HG02973 (cell line): ENCODE measurements at regions not wholly inside any gene's neighbourhood (a gene's known extent, or its start where the extent isn't known, plus 50 kb on each side); places are given as distances from the start of the nearest gene placed in this dataset.
"Not testable (repeated sequence)": the region's sequence is repeated elsewhere in the genome, so short reads cannot be mapped to it uniquely, and the experiment has no call there.

Experiments
- ATAC-seq: cut with Tn5 transposase; IDR thresholded peaks from one replicate; pipeline ENCODE4 v1.9.1; 2021; ENCODE audit warnings: moderate library complexity; ENCODE audit not compliant: unreplicated experiment

DNA sequence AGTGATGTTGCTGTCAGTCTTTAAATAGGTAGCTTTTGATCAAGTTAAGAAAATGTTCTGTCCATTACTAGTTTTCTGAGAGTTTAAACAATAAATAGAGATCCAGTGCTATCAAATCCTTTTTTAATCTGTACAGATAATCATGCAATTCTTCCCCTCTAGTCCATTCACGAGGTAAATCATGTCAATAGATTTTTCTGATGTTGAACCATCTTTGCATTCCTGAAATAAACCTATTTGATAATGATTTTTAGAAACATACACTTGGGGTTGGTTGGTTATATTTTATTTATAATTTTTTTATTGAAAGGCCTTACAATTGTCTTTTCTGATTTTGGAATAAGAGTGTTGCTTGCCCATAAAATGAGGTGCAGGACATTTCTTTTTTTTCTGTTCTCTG is 95.0 kb downstream of the FAM53A start:
- no peak for ATAC-seq

DNA sequence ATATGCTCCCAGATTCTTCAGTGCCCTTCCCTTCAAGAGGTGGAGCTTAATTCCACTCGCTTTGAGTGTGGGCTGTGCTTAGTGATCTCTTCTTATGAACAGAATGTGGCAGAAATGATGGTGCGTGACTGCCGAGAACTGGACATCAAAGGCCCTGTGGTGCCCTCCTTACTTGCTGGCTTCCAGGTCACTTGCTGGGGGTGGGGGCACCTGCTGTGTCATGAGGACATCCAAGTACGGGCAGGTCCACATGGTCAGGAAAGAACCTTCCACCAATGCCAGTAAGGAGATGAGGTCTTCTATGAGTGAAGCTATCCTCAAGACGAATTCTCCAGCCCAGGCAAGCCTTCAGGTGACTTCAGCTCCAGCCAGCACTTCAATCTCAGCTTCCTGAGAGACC is 95.8 kb downstream of the FAM53A start:
- ATAC-seq, result no peak

DNA sequence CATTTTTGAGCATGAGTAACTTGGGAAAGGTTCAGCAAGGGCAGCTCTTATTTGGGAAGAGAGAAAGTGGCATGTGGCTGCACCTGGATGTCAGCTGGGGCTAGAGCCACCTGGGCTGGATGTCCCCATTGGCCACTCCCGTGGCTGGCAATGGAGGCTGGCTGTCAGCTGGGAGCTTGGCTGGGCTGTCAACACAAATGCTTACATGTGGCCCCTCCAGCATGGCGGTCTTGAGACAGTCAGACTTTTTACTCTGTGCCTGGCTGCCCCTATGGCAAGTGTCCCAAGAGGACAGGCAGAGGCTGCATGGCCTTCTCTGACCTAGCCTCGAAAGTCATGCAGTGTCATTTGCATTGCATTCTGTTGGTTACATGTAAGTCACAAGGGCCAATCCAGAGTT is 99.6 kb downstream of the FAM53A start:
- no peak for ATAC-seq

DNA sequence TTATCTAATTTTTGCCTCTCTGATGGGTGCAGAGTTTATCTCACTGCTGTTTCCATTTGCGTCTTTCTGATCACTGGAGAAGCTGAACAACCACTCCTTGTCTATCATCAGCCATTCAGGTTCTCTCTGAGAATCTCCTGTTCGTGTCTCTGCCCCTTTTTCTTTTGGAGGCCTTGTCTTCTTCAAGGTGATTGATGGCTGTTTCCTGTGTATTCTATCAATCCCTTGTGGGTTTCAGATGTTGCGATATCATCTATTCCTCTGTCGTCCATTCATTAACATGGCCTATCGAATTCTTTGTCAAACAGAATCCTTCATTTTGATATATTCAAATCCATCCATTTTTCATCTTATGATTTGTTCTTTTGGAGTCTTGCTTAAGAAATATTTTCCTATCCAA is 100.3 kb downstream of the FAM53A start:
- ATAC-seq, result no peak

DNA sequence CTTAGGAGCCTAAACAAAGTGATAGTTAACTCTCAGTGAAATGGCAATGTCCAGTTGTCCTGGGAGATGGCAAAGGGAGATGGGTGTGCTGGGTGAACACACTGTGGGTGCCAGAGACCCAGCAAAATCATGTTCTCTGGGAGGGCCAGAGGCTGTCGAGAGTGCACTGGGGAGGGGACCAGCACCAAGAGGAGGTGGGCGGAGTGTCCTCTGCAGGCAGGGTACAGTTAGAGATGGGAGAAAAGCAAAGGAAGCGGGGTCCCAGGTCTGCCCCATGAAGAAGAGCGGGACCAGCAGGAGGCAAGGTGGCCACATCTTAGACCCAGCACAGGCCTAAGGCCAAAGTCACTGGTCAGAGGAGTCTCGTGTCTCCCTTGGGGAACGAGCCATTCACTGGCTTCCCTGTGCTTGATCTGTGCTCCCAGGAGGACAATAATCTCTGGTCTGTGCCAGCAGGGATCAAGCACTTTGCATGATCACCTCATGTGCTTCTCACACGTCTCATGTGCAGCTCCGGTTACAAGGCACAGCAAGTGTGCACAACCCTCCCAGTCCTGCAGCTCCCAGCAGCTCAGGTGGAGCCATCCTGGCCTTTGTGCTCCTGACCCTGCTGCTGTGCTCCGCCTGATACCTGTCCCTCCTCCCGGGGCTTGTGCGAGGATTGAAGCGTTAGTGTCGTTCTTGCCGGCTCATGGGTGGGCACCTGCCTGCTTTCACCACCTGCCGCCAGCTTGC is 100.9 kb downstream of the FAM53A start:
- no peak for ATAC-seq

DNA sequence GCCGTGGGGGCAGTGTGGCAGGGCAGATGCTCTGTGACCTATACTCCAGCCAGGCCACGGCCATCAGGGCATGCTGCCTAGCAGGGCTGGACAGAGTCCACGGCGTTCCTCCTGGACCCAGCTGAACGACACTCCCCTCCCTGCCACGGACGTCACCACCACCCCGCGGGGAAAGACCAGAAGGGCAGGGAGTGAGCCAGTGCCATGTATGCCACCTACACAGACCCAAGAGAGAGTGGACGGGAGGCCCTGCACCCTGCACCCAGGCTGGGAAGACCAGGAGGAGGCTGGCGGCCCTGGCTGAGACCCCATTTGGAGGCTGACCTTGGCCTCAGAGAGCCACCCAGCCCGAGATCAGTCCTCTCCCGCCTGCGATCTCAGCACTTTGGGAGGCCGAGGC is 101.9 kb downstream of the FAM53A start:
- no peak for ATAC-seq

DNA sequence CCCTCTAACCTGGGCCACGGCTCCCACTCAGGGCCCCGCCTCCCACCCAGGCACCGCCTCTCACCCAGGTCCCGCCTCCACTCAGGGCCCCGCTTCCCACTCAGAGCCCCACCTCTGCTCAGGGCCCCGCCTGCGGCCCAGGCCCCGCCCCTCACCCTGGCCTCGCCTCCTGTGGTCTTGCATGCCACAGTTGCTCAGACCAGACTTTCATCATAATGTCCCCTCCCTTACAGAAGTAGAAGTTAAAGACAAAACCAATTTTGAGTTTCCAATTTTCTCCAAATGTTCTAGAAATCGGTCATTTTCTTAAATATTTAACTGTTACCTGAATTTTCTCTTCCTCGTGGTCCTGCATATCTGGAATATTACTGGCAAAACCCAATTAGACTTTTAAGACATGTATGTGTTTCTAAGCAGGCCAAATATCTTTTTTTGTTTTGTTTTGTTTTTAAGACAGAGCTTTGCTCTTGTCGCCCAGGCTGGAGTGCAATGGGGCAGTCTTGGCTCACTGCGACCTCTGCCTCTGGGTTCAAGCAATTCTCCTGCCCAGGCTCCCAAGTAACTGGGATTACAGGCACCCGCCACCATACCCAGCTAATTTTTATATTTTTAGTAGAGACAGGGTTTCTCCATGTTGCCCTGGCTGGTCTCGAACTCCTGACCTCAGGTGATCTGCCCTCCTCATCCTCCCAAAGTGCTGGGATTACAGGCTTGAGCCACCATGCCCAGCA is 102.8 kb downstream of the FAM53A start:
- ATAC-seq, result peak; percentile 51

DNA sequence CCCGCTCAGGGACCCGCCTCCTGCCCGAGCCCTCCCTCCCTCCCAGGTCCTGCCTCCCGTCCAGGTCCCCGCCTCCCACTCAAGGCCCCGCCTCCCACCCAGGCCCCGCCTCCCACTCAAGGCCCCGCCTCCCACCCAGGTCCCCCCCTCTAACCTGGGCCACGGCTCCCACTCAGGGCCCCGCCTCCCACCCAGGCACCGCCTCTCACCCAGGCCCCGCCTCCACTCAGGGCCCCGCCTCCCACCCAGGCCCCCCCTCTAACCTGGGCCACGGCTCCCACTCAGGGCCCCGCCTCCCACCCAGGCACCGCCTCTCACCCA is 103.5 kb downstream of the FAM53A start:
- ATAC-seq, result not testable (repeated sequence)

DNA sequence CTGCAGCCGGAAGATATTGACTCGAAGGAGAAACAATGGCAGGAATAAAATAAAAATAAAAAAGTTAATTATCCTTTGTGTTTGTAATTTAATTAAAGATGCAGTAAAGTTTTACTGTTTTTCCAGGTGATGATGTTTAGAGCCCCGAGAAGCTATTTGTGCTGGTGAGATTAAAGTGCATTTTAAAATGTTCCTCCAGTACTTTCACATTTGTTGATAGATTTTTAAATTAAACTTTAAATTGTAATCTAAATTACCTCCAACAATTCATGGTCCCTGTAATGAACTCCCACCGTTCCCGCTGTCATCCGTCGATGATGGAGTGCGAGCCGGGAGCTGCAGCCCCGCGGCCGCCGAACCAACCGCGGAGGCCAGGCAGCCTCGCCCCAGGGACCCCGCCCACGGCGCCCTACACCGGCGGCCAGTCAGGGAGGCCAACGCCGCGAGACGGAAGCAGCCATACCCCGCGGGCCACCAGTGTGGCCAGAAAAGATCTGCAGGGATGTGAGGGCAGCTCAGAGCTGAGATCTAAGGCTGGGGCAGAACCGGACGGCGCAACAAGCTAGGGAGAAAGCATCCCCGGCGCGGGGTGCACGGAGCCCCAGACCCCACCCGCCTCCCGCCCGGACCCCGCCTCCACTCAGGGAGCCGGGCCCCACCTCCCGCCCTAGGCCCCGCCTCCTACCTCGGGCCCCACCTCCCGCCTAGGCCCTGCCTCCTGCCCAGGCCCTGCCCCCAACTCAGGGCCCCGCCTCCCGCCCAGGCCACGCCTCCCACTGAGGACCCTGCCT is 104.0 kb downstream of the FAM53A start:
- peak; percentile 39 for ATAC-seq

DNA sequence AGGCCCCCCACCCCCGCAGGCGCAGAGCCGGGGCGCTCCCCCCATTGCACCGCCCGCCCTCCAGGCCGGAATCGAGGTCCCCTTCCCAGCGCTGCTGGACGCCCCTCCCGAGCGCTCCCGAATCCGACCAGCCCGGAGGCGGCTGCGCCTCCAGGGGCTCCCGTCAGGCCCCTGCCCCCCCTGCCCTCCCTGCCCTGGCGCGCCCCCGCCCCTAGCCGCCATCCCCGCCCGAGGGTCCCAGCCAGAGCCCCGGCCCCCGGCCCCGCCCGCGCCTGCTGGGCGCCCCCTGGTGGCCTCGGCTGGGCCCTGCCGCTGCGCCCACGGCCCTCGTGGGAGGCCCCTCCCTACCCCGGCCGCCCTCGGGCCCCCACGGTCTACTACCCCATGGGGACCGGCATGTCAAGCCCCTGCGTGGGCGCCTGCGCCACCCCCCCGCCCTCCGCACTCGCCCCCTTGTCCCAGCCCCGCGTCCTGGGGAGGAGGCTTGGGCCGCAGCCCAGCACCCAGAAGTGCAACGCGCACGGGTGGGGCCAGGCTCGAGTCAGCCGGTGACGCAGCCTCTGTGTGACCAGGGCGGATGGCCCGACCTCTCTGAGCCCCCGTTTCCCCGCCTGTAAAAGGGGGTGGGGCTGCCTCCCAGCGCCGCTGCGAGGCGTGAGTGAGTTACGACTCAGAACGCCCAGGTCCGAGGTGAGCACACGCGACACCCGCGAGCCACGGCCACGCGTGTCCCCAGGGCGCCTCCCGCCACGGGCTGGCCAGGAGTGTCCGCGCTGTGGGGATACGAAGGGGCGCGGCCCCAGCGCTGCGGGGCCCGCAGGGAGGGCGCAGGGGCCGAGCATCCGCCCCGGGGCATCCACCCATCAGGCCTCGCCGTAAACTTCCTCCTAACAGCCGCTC is 104.9 kb downstream of the FAM53A start:
- ATAC-seq, result no peak

DNA sequence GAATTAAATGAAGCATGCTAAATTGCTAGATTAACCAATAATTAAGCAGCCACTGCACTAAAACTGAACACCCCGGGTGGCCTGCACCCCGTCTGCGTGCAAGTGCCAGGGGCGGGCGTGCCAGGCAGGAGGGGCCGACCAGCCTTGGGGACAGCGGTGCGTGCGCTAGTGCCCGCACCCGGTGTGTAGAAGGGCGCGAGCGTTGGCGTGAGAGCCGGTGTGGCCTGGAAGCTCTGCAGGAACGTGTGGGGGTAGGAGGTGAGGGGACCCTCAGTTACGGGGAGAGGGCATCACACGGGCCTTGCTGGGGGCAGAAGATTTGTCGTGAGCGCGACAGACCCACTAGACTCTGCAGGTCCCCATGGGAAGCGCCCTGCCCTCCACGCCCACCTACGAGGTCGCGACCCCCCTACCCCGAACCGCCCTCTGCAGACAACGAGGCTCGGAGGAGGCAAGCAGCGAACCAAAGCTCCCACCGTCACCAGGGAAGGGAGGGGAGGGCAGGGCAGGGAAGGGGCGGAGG is 105.8 kb downstream of the FAM53A start:
- ATAC-seq, result no peak

DNA sequence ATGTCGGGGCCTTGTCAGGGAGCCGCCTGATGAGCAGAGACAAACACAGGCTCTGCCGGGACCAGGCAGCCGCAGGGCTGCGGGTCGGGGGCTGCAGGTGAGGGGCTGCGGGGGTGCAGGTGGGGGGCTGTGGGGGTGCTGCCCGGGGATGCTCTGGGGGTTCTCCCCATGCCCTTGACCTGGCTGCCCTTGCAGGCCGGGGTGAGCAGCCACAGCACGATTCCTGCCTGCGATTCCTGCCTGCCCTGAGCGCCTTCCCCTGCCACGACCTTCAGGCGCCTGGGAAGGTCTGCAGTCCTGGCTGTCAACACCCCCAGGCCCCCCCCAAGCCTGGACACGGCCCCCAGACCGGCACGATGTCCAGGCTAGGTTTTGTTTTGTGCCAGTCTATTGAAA is 106.3 kb downstream of the FAM53A start:
- ATAC-seq, result no peak

DNA sequence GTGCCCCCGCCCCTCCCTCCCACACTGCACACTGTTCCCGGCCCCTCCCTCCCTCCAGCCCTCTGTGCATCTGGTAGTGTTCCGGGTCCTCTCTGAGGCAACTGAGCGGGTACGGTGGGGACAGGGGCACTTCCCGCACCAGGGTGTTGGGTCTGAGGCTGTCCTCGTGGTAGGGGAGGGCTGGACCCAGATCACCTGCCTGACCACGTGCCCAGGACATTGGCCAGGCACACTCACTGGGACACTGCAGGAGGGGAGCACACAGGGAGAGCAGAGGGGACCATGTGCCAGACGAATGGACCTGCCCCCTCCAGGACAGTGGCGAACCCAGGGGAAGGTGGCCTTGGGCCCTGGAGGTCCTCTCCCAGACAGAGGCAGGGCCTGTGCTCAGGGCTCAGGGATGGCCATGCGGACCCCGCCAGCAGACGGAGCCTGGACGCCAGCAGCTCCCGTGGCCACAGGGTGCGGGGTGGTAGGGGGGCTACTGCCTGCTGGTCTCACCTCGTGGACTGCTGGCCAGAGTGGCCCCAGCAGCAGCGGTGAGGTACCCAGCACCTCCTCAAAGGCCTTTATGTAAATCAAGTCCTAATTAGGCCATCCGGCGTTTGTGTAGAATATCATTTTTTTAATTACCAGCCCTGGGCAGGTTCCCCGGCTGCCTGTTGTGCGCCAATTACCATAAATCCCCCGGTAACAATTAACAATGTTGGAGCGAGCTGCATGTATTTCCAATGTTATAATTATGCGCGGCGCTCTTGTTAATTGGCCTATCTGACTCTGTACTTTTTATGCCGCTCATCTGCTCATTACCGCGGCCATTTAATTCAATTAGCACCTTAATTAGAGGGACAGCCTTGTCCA is 106.9 kb downstream of the FAM53A start:
- no peak for ATAC-seq

DNA sequence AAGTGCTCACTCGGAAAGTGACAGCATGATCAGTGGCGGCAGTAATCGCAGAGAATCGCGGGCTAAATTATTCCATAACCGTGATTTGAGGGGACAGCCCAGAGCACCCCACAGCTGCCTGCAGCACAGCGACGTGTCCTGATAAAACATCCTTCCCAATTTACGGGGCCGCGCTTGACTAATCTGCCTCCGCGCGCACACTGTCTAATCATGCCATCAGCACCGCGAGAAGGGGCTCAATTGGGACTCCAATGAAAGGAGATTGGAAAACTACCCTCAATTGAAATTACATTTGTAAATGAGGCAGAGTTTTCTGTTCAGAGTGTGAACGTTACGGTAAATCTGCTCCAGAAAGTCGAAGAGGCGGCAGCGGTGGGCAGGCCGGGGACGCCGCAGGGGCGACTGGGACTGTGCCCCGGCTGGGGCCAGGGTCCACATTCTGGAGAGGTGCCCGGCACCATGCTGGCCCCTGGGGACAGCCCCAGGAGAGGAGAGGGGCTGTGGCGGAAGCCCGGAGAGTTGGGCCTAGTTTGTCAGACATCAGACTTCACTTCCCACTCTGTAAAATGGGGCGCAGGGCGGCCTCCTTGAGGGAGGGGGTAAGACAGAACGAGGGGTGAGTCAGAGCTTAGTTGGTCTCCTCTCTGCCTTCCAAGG is 107.7 kb downstream of the FAM53A start:
- no peak for ATAC-seq

DNA sequence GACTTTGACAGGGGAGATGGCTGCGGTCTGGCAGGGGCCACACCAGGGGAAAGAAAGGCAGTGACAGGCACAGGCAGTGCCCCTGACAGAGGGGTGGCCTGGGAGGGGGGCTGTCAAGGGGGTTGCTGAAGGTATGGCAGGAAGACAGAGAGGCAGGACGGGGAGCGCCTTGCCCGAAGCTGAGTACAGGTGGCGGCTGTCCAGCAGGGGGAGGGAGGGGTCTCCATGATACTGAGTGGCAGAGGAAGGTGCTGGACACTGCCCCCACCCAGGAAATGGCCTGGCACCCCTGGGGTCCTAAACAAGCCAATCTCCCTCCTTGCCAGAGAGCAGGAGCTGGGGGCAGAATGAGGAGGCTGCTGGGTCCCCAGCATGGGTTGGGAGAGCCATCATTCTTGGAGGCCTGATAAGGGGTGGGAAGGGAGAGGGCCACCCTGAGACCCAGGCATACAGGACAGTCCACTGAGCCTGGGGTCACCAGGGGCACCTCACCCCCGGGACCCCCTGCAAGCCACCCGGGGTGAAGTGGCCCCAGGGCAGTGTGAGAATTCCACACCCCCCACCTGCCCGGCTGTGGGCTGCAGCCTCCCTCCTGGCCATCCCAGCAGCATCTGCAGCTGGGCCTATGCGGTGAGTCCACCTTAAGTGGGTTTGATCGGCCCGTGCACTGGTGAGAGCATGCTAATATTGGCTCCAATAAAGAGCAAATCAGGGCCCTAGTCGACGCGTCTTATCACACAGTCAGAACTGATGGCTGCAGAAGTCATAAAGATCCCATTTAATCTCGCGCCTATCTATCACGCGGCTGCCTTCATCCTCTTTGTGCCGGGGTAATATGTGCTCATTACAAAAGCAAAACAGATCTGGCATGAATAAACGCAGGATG is 108.5 kb downstream of the FAM53A start:
- no peak for ATAC-seq

DNA sequence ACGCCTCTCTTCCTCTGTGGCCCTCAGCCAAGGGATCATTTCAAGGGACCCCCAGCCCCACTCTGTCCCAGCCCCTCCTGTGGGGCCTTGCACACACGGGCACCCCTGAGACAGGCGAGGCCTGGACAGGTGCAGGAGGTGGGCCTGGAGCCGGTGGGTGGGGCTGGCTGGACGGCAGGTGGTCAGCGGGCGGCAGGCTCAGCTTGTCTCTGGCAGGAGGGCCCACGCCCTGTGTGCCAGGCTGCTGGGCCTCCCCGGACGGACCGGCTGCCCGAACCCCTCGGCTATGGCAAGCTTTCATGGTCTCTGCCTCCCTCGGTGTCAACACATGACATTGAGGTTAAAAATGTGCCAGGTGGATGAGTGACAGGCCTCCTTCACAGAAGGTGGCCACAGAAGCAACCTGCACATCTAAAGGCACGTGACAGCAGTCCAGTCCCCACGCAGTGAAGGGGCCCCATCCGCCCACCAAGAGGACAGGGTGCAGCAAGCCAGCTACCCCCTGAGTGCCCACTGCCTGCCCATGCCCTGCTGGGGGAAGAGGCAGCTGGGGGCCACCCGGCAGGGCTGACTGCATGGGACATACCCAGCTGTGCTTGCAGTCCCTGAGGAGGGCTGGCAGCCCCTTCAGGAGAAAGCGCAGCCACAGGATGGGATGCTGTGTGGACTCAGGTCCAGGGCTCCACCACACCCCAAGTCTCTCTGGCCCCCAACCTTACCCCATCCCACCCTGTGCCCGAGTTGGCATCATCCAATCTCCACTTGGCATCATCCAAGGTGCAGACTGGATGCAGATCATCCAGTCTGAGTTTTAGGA is 109.3 kb downstream of the FAM53A start:
- no peak for ATAC-seq

DNA sequence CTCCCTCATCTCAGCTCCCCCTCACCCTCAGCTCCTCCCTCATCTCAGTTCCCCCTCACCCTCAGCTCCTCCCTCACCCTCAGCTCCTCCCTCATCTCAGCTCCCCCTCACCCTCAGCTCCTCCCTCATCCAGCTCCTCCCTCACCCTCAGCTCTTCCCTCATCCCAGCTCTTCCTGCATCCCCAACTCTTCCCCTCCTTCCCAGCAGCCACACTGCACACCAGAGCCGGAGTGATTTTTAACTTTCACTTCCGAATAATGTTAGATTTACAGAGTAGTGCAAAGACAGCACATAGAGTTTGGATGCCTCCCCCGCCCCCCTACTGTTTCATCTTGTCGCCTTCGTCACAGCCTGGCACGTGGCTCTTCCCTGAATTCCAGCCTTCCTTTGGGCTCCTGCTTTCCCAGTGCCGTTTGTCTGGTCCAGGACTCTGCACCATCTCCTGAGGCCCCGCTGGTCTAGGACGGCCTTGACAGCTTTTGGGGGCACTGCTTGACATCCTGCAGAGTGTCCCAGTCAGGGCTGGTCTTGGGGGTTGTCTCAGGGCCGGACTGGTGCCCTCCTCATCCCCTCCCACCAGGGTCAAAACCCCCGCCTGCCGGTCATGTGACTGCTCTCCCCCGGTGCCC is 110.2 kb downstream of the FAM53A start:
- ATAC-seq, result no peak
